PC-3 (cell line): ENCODE measurements at regions not wholly inside any gene's neighbourhood (a gene's known extent, or its start where the extent isn't known, plus 50 kb on each side); places are given as distances from the start of the nearest gene placed in this dataset.

Source experiments
- ATAC-seq: fragments of 200-7000 bp; cut with Tn5 transposase; 2 replicates; pipeline ENCODE4 v1.9.1; 2020; ENCODE audit warnings: mild to moderate bottlenecking, moderate library complexity
- BruUV-seq: library from RNA; stranded (reverse); fragments of 400-500 nt; replicated peaks from 2 replicates; lab custom pipeline; 2021; lab: Mats Ljungman, UMichigan
- CTCF ChIA-PET: fragments of 300-600 bp; sonication (Branson Sonifier 250); formaldehyde crosslinking; loops from one replicate; lab custom pipeline; 2022; ENCODE audit warnings: antibody characterized with exemption; lab: Charles Lee
- POLR2A ChIA-PET: fragments of 300-600 bp; sonication (Branson Sonifier 250); formaldehyde crosslinking; loops from one replicate; lab custom pipeline; 2022; ENCODE audit warnings: antibody characterized with exemption; ENCODE audit not compliant: unreplicated experiment; lab: Charles Lee
- DNase-seq: peaks from one replicate; pipeline ENCODE4 v3.0.0-alpha.2; 2015
- H2AFZ ChIP-seq: fragments of 300-600 bp; sonication (generic); 2 replicates; pipeline ENCODE4 v1.6.0; 2016; ENCODE audit warnings: antibody characterized with exemption, low read length
- H3F3A ChIP-seq: fragments of 300-600 bp; sonication (generic); one replicate; pipeline ENCODE4 v1.6.0; 2017; ENCODE audit warnings: antibody characterized with exemption, low read length, control low read depth, mild to moderate bottlenecking; ENCODE audit not compliant: unreplicated experiment
- H3K27ac ChIP-seq: fragments of 300-600 bp; sonication (generic); 2 replicates; pipeline ENCODE4 v1.5.1; 2016; ENCODE audit warnings: mild to moderate bottlenecking, low read length
- H3K27me3 ChIP-seq: fragments of 300-600 bp; sonication (generic); 2 replicates; pipeline ENCODE4 v1.6.1; 2016; ENCODE audit warnings: low read length, mixed read lengths
- H3K36me3 ChIP-seq: fragments of 300-600 bp; sonication (generic); 2 replicates; pipeline ENCODE4 v1.6.1; 2016; ENCODE audit warnings: low read depth, mixed run types, low read length, mixed read lengths
- H3K4me1 ChIP-seq: fragments of 300-600 bp; sonication (generic); 2 replicates; pipeline ENCODE4 v1.5.1; 2016; ENCODE audit warnings: low read length; ENCODE audit not compliant: insufficient read depth
- H3K4me2 ChIP-seq: fragments of 300-600 bp; sonication (generic); 2 replicates; pipeline ENCODE4 v1.6.0; 2016; ENCODE audit warnings: low read length
- H3K4me3 ChIP-seq: fragments of 300-600 bp; sonication (generic); 2 replicates; pipeline ENCODE4 v1.5.1; 2016; ENCODE audit warnings: mild to moderate bottlenecking, low read length, mixed read lengths
- H3K79me2 ChIP-seq: fragments of 300-600 bp; sonication (generic); 2 replicates; pipeline ENCODE4 v1.6.1; 2017; ENCODE audit warnings: low read length, mixed read lengths
- H3K9ac ChIP-seq: fragments of 300-600 bp; sonication (generic); 2 replicates; pipeline ENCODE4 v1.6.0; 2016; ENCODE audit warnings: mild to moderate bottlenecking, low read length
- H3K9me2 ChIP-seq: fragments of 300-600 bp; sonication (generic); replicated peaks from 2 replicates; pipeline ENCODE4 v1.6.1; 2016; ENCODE audit warnings: mixed run types, low read length, mixed read lengths
- H3K9me3 ChIP-seq: fragments of 300-600 bp; sonication (generic); 2 replicates; pipeline ENCODE4 v1.6.1; 2016; ENCODE audit warnings: low read length, mixed read lengths
- H4K20me1 ChIP-seq: fragments of 300-600 bp; sonication (generic); 2 replicates; pipeline ENCODE4 v1.6.1; 2016; ENCODE audit warnings: low read length, mixed read lengths
- CTCF ChIP-seq: fragments of 300-600 bp; sonication (generic); conservative IDR thresholded peaks from 2 replicates; pipeline ENCODE4 v1.5.1; 2017; ENCODE audit warnings: antibody characterized with exemption, low read depth, mild to moderate bottlenecking, low read length
- EZH2 ChIP-seq: fragments of 300-600 bp; sonication (generic); IDR thresholded peaks from one replicate; pipeline ENCODE4 v1.6.1; 2017; ENCODE audit warnings: antibody characterized with exemption, mild to moderate bottlenecking, low read length; ENCODE audit not compliant: unreplicated experiment
- EZH2phosphoT487 ChIP-seq: fragments of 300-600 bp; sonication (generic); IDR thresholded peaks from 2 replicates; pipeline ENCODE4 v1.6.1; 2018; ENCODE audit warnings: mild to moderate bottlenecking, antibody characterized with exemption, low read length, borderline replicate concordance
- intact Hi-C: fragments of 100-400 bp; cut with micrococcal nuclease; formaldehyde crosslinking; loops from 2 replicates; pipeline ENCODE4 v1.9.0; 2023

- Histone ChIP-seq H3K9me2 (no peaks in the 10 kb centered on the region), H3F3A (no peaks in the 10 kb centered on the region), H3K79me2 (no peaks in the 10 kb centered on the region), H3K4me3 (no peak overlapping the region), H3K27ac (no peak overlapping the region), H3K36me3 (no peaks in the 10 kb centered on the region), H4K20me1 (no peaks in the 10 kb centered on the region), H3K4me1 (no peaks in the 10 kb centered on the region), H3K4me2 (no peak overlapping the region), H3K27me3 (peaks cover 12% of the 10 kb centered on the region; the same call in 1 of the 2 replicates), H3K9ac (no peak overlapping the region), H3K9me3 (no peaks in the 10 kb centered on the region), H2AFZ (no peak overlapping the region)
- POLR2A ChIA-PET, result no interaction called here
- ATAC-seq, result no peak
- TF ChIP-seq EZH2phosphoT487 (no peak), CTCF (no peak)
- intact Hi-C loops, result no loop called here
- no TSS peak for BruUV-seq
- CTCF ChIA-PET, result no interaction called here
- DNase-seq, result no peak
Measured at GRCh38 chr10:121121462-121121861, 270.3 kb downstream of the WDR11 start.

- intact Hi-C loops, result no loop called here
- Histone ChIP-seq H3K36me3 (no peaks in the 10 kb centered on the region), H3K27me3 (peaks cover 51% of the 10 kb centered on the region), H3K9ac (no peak overlapping the region), H4K20me1 (no peaks in the 10 kb centered on the region), H3K9me3 (no peaks in the 10 kb centered on the region), H3K27ac (no peak overlapping the region), H3K9me2 (no peaks in the 10 kb centered on the region), H3K4me1 (no peaks in the 10 kb centered on the region), H3K4me2 (no peak overlapping the region), H3K4me3 (no peak overlapping the region), H3K79me2 (no peaks in the 10 kb centered on the region), H2AFZ (no peak overlapping the region), H3F3A (no peaks in the 10 kb centered on the region)
- DNase-seq (no peak), ATAC-seq (no peak)
- ChIA-PET POLR2A (no interaction called here), CTCF (no interaction called here)
- TF ChIP-seq EZH2 (no peak), EZH2phosphoT487 (no peak), CTCF (no peak)
- BruUV-seq, result no TSS peak
Measured at GRCh38 chr10:121127151-121127906, 276.2 kb downstream of the WDR11 start.

GRCh38 chr10:121128164-121128563, 277.0 kb downstream of the WDR11 start:
- BruUV-seq, result no TSS peak
- H4K20me1 ChIP-seq, result no peaks in the 10 kb centered on the region
- CTCF ChIA-PET, result no interaction called here
- no peak overlapping the region for H2AFZ ChIP-seq
- no peaks in the 10 kb centered on the region for H3K4me1 ChIP-seq
- no peak overlapping the region for H3K9ac ChIP-seq
- POLR2A ChIA-PET, result no interaction called here
- TF ChIP-seq EZH2 (no peak), EZH2phosphoT487 (no peak), CTCF (no peak)
- no peaks in the 10 kb centered on the region for H3K9me3 ChIP-seq
- H3K27ac ChIP-seq, result no peak overlapping the region
- ATAC-seq (no peak), DNase-seq (no peak)
- H3K4me3 ChIP-seq, result no peak overlapping the region
- no peak overlapping the region for H3K4me2 ChIP-seq
- H3K79me2 ChIP-seq, result no peaks in the 10 kb centered on the region
- intact Hi-C loops, result no loop called here
- peaks cover 49% of the 10 kb centered on the region for H3K27me3 ChIP-seq
- H3F3A ChIP-seq, result no peaks in the 10 kb centered on the region
- no peaks in the 10 kb centered on the region for H3K36me3 ChIP-seq
- no peaks in the 10 kb centered on the region for H3K9me2 ChIP-seq
